ENCODE measurements at regions not wholly inside any gene's neighbourhood (a gene's known extent, or its start where the extent isn't known, plus 50 kb on each side); places are given as distances from the start of the nearest gene placed in this dataset.

- Mint-ChIP-seq H3K27ac (no peak overlapping the region), H3K9me3 (no peaks in the 10 kb centered on the region), H3K4me3 (no peak overlapping the region), H3K36me3 (ENCODE audit: low read depth) (no peaks in the 10 kb centered on the region), H3K27me3 (ENCODE audit: low read depth) (no peaks in the 10 kb centered on the region), H3K4me1 (no peaks in the 10 kb centered on the region)
- TF ChIP-seq CTCF (IDR thresholded peaks at IDR 0.05; ENCODE audit: unreplicated experiment in 3 of 3): no peak
Measured at GRCh38 chr18:73563901-73564472, 583.6 kb downstream of the FBXO15 start.

- Mint-ChIP-seq H3K4me1 (no peaks in the 10 kb centered on the region), H3K4me3 (no peak overlapping the region), H3K9me3 (no peaks in the 10 kb centered on the region), H3K27me3 (ENCODE audit: low read depth) (no peaks in the 10 kb centered on the region), H3K27ac (no peak overlapping the region), H3K36me3 (ENCODE audit: low read depth) (no peaks in the 10 kb centered on the region)
- no peak for TF ChIP-seq CTCF (IDR thresholded peaks at IDR 0.05; ENCODE audit: unreplicated experiment in 3 of 3)
Measured at GRCh38 chr18:73563345-73563744, 584.3 kb downstream of the FBXO15 start.

GRCh38 chr18:73556904-73557303, 590.7 kb downstream of the FBXO15 start:
- no peaks in the 10 kb centered on the region for H3K27me3 Mint-ChIP-seq (ENCODE audit: low read depth)
- no peak overlapping the region for H3K27ac Mint-ChIP-seq
- TF ChIP-seq CTCF (IDR thresholded peaks at IDR 0.05; ENCODE audit: unreplicated experiment in 3 of 3): no peak
- no peaks in the 10 kb centered on the region for H3K4me1 Mint-ChIP-seq
- H3K4me3 Mint-ChIP-seq: no peak overlapping the region
- no peaks in the 10 kb centered on the region for H3K9me3 Mint-ChIP-seq
- no peaks in the 10 kb centered on the region for H3K36me3 Mint-ChIP-seq (ENCODE audit: low read depth)

GRCh38 chr18:73552171-73552570, 595.5 kb downstream of the FBXO15 start:
- Mint-ChIP-seq H3K4me3 (no peak overlapping the region), H3K4me1 (no peaks in the 10 kb centered on the region), H3K36me3 (ENCODE audit: low read depth) (no peaks in the 10 kb centered on the region), H3K27ac (no peak overlapping the region), H3K9me3 (no peaks in the 10 kb centered on the region), H3K27me3 (ENCODE audit: low read depth) (no peaks in the 10 kb centered on the region)
- TF ChIP-seq CTCF (IDR thresholded peaks at IDR 0.05; ENCODE audit: unreplicated experiment in 3 of 3): no peak

- TF ChIP-seq CTCF (IDR thresholded peaks at IDR 0.05; ENCODE audit: unreplicated experiment in 3 of 3): no peak
- no peaks in the 10 kb centered on the region for H3K36me3 Mint-ChIP-seq (ENCODE audit: low read depth)
Measured at GRCh38 chr18:73551211-73551610, 596.4 kb downstream of the FBXO15 start.

GRCh38 chr18:73549236-73549635, 598.4 kb downstream of the FBXO15 start:
- no peaks in the 10 kb centered on the region for H3K9me3 Mint-ChIP-seq
- H3K27me3 Mint-ChIP-seq (ENCODE audit: low read depth): no peaks in the 10 kb centered on the region
- H3K27ac Mint-ChIP-seq: no peak overlapping the region
- H3K4me1 Mint-ChIP-seq: no peaks in the 10 kb centered on the region
- no peak overlapping the region for H3K4me3 Mint-ChIP-seq
- H3K36me3 Mint-ChIP-seq (ENCODE audit: low read depth): no peaks in the 10 kb centered on the region
- TF ChIP-seq CTCF (IDR thresholded peaks at IDR 0.05; ENCODE audit: unreplicated experiment in 3 of 3): no peak

More at GRCh38 chr18:73551211-73551610, 596.4 kb downstream of the FBXO15 start:
- H3K4me3 Mint-ChIP-seq: no peak overlapping the region
- no peaks in the 10 kb centered on the region for H3K27me3 Mint-ChIP-seq (ENCODE audit: low read depth)
- no peaks in the 10 kb centered on the region for H3K4me1 Mint-ChIP-seq
- H3K27ac Mint-ChIP-seq: no peak overlapping the region
- no peaks in the 10 kb centered on the region for H3K9me3 Mint-ChIP-seq

All from nephron (organoid).